Neuronal stem cell (in vitro differentiated cells): ENCODE measurements at regions not wholly inside any gene's neighbourhood (a gene's known extent, or its start where the extent isn't known, plus 50 kb on each side); places are given as distances from the start of the nearest gene placed in this dataset.
A peak's percentile ranks its signal among the peaks of the same experiment; 100 is the strongest.

Experiments used
- DNase-seq: peaks from one replicate; pipeline ENCODE4 v3.0.0-alpha.2; 2013; ENCODE audit warnings: low spot score
- H2AFZ ChIP-seq: one replicate; pipeline ENCODE4 v1.6.1; 2013; ENCODE audit warnings: mild to moderate bottlenecking, low read length, inconsistent platforms
- H2AK5ac ChIP-seq: 2 replicates; pipeline ENCODE4 v1.6.1; 2013; ENCODE audit warnings: low read depth, mild to moderate bottlenecking, inconsistent platforms, low read length, moderate library complexity, mixed read lengths
- H2BK120ac ChIP-seq: 2 replicates; pipeline ENCODE4 v1.6.1; 2013; ENCODE audit warnings: low read depth, mild to moderate bottlenecking, inconsistent platforms, low read length, moderate library complexity, mixed read lengths
- H2BK12ac ChIP-seq: one replicate; pipeline ENCODE4 v1.6.1; 2013; ENCODE audit warnings: low read length, inconsistent platforms
- H2BK15ac ChIP-seq: 2 replicates; pipeline ENCODE4 v1.6.1; 2013; ENCODE audit warnings: mild to moderate bottlenecking, low read length, inconsistent platforms, mixed read lengths
- H2BK5ac ChIP-seq: one replicate; pipeline ENCODE4 v1.6.1; 2013; ENCODE audit warnings: inconsistent platforms, mild to moderate bottlenecking, low read length, moderate library complexity
- H3K14ac ChIP-seq: one replicate; pipeline ENCODE4 v1.6.1; 2013; ENCODE audit warnings: low read length, inconsistent platforms
- H3K18ac ChIP-seq: 2 replicates; pipeline ENCODE4 v1.6.1; 2013; ENCODE audit warnings: low read length, inconsistent platforms
- H3K23ac ChIP-seq: 2 replicates; pipeline ENCODE4 v1.6.1; 2013; ENCODE audit warnings: low read depth, mild to moderate bottlenecking, mixed read lengths, low read length, inconsistent platforms; ENCODE audit not compliant: poor library complexity
- H3K27ac ChIP-seq: replicated peaks from 3 replicates; pipeline ENCODE4 v1.5.1; 2013; ENCODE audit warnings: low read length, inconsistent platforms
- H3K27me3 ChIP-seq, 3 experiments: 2 replicates each; pipeline ENCODE4 v1.6.1; 2013; ENCODE audit warnings: low read length in 3 of 3, mild to moderate bottlenecking in 2 of 3, inconsistent platforms in 1 of 3, low read depth in 1 of 3, mixed read lengths in 1 of 3, moderate library complexity in 1 of 3; ENCODE audit not compliant: control insufficient read depth in 3 of 3, insufficient read depth in 3 of 3
- H3K36me3 ChIP-seq, 2 donors: replicated peaks in 1 of 2; 2 replicates each; pipeline ENCODE4 v1.6.1; 2013; ENCODE audit warnings: low read length in 2 of 2; ENCODE audit not compliant: control insufficient read depth in 2 of 2, insufficient read depth in 2 of 2
- H3K4ac ChIP-seq: 2 replicates; pipeline ENCODE4 v1.6.1; 2013; ENCODE audit warnings: inconsistent platforms, mild to moderate bottlenecking, low read length, moderate library complexity
- H3K4me1 ChIP-seq, 2 donors: 1 replicate in 1 of 2; 2 replicates in 1 of 2; pipeline ENCODE4 v1.6.1; 2013; ENCODE audit warnings: low read length in 2 of 2, low read depth in 1 of 2; ENCODE audit not compliant: control insufficient read depth in 2 of 2, insufficient read depth in 1 of 2
- H3K4me2 ChIP-seq: one replicate; pipeline ENCODE4 v1.6.1; 2013; ENCODE audit warnings: mild to moderate bottlenecking, low read length, inconsistent platforms; ENCODE audit not compliant: insufficient read depth, poor library complexity, severe bottlenecking
- H3K4me3 ChIP-seq, 2 donors: 2 replicates each; pipeline ENCODE4 v1.5.1; 2013; ENCODE audit warnings: low read length in 2 of 2, mild to moderate bottlenecking in 2 of 2, inconsistent platforms in 1 of 2, moderate library complexity in 1 of 2
- H3K79me1 ChIP-seq: one replicate; pipeline ENCODE4 v1.6.1; 2013; ENCODE audit warnings: low read depth, mild to moderate bottlenecking, inconsistent platforms, low read length, moderate library complexity
- H3K9ac ChIP-seq: one replicate; pipeline ENCODE4 v1.6.1; 2013; ENCODE audit warnings: mild to moderate bottlenecking, low read depth, low read length, inconsistent platforms; ENCODE audit not compliant: poor library complexity
- H3K9me3 ChIP-seq, 2 donors: replicated peaks in 1 of 2; 2 replicates each; pipeline versions ENCODE3 to v1.6.1; 2013; ENCODE audit warnings: low read length in 2 of 2, mild to moderate bottlenecking in 2 of 2, inconsistent platforms in 1 of 2, low read depth in 1 of 2, mixed read lengths in 1 of 2, moderate library complexity in 1 of 2; ENCODE audit not compliant: control insufficient read depth in 2 of 2, insufficient read depth in 1 of 2
- H4K8ac ChIP-seq: one replicate; pipeline ENCODE4 v1.6.1; 2013; ENCODE audit warnings: low read depth, mild to moderate bottlenecking, inconsistent platforms, low read length, moderate library complexity
- H4K91ac ChIP-seq: one replicate; pipeline ENCODE4 v1.6.1; 2013; ENCODE audit warnings: low read length, low read depth, mild to moderate bottlenecking, inconsistent platforms; ENCODE audit not compliant: poor library complexity
- WGBS, 2 donors: extraction: QIAGEN DNeasy Blood & Tissue Kit; methylation state at CpG; one replicate each; pipeline ENCODE4 v1.1.7; 2013; ENCODE audit warnings: missing lambda C conversion rate in 2 of 2, mixed read lengths in 1 of 2; ENCODE audit not compliant: insufficient read length in 2 of 2, insufficient replicate concordance in 1 of 2; ENCODE audit errors: extremely low coverage in 2 of 2; 5-methylcytosine and 5-hydroxymethylcytosine counted together

DNA sequence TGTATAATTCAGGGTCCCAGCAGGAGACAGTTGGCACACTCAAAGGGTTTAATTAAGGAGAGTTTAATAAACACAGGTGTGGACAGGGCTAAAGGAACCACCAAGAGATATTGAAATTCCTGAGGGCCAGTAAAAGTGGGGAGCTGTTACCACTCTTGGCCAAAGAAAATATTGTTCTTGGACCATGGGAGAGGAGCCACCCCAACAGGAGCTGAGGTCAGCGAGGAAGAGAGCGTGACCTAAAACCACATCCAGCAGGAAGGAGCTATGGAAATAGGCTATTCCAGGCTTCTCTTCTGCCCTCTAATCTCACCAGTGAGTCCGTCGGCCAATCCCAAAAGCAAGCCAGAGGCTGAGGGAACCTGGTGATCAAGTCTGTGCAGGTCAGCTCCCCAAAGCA is 390.8 kb downstream of the MED13L start:
- H3K4me2 ChIP-seq = no peak overlapping the region
- H4K91ac ChIP-seq = no peak overlapping the region
- no peak for DNase-seq
- H2BK5ac ChIP-seq = no peak overlapping the region
- no peak overlapping the region for H2AK5ac ChIP-seq
- no peaks in the 10 kb centered on the region for H3K9me3 ChIP-seq
- H3K4ac ChIP-seq = no peak overlapping the region
- H3K36me3 ChIP-seq = no peaks in the 10 kb centered on the region
- no peaks in the 10 kb centered on the region for H3K27me3 ChIP-seq
- H3K18ac ChIP-seq = peak overlapping the region; percentile 11
- no peak overlapping the region for H3K27ac ChIP-seq
- H3K4me1 ChIP-seq = peaks cover 0 to 2% of the 10 kb centered on the region in 2 donors
- no peak overlapping the region for H3K4me3 ChIP-seq
- no peak overlapping the region for H2BK15ac ChIP-seq
- no CpG with 5 or more reads among the region's 4 CpGs for WGBS, 2 donors
- H3K9ac ChIP-seq = no peak overlapping the region
- no peak overlapping the region for H2AFZ ChIP-seq
- no peak overlapping the region for H4K8ac ChIP-seq
- H3K14ac ChIP-seq = no peak overlapping the region
- no peak overlapping the region for H2BK120ac ChIP-seq
- H3K23ac ChIP-seq = no peak overlapping the region
- H3K79me1 ChIP-seq = no peaks in the 10 kb centered on the region
- no peak overlapping the region for H2BK12ac ChIP-seq

DNA sequence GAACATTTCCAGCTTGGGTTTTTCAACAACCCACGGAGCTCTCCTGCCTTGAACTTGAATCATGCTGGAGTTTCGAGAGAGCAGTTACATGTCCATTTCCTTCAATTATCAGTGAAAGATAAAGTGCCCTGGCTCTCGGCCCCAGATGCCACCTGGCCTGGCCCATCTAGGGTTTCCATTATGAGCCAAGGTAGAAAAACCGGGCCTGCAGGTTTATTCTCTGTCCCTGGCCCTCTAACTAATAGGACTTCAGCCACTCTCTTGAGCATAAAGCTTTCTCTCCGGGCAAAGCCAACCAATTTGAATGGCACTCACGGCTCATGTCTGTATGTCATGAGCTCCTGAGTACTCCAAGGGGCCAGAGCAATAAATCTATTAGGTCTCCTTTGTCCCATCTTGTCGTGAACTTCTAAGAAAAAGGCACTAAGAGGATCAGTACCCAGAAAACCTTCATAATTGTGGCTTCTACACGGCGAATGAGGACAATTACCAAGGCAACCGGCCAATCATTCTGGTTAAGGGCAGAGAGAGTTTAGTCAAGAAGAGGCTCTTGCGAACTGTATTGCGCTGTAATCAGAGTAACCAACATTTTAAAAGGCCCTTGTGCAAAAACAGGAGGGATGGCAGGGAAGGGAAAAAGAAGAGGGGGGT is 392.3 kb downstream of the MED13L start:
- no peak overlapping the region for H3K14ac ChIP-seq
- H3K27me3 ChIP-seq = no peaks in the 10 kb centered on the region
- no peak overlapping the region for H3K4me2 ChIP-seq
- H2BK12ac ChIP-seq = no peak overlapping the region
- H4K91ac ChIP-seq = no peak overlapping the region
- no peaks in the 10 kb centered on the region for H3K36me3 ChIP-seq
- no peak overlapping the region for H2BK15ac ChIP-seq
- no peaks in the 10 kb centered on the region for H3K79me1 ChIP-seq
- no peak overlapping the region for H3K9ac ChIP-seq
- H3K18ac ChIP-seq = no peak overlapping the region
- no CpG with 5 or more reads among the region's 12 CpGs for WGBS, 2 donors
- no peak overlapping the region for H2BK5ac ChIP-seq
- H4K8ac ChIP-seq = no peak overlapping the region
- no peaks in the 10 kb centered on the region for H3K9me3 ChIP-seq
- H2AK5ac ChIP-seq = no peak overlapping the region
- no peak overlapping the region for H2BK120ac ChIP-seq
- no peak for DNase-seq
- no peak overlapping the region for H3K4me3 ChIP-seq
- H3K27ac ChIP-seq = no peak overlapping the region
- no peaks in the 10 kb centered on the region for H3K4me1 ChIP-seq
- no peak overlapping the region for H3K23ac ChIP-seq
- no peak overlapping the region for H2AFZ ChIP-seq
- no peak overlapping the region for H3K4ac ChIP-seq

DNA sequence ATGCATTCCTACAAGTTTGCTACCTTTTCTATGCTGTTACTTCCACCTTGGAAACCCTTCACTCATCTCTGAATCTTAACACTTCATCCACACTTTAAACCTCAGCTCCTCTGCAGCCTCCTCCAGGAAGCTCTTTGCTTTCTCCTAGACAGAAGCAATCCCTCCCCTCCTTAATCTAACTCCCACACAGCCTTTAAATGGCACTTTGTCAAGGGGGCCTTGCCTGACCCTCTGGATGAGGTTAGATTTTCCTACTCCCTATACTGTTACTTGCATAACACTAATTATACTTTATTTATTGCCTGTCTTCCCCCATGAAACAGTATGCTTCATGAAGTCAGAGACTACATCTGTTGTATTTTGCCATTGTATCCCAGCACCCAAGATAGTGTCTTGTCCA is 394.6 kb downstream of the MED13L start:
- Histone ChIP-seq H2BK5ac (no peak overlapping the region), H3K4me2 (no peak overlapping the region), H3K14ac (no peak overlapping the region), H3K9ac (no peak overlapping the region), H3K4me3 (no peak overlapping the region), H3K9me3 (no peaks in the 10 kb centered on the region), H2AK5ac (no peak overlapping the region), H2AFZ (no peak overlapping the region), H3K79me1 (no peaks in the 10 kb centered on the region), H3K27me3 (no peaks in the 10 kb centered on the region), H4K8ac (no peak overlapping the region), H3K23ac (no peak overlapping the region), H3K18ac (no peak overlapping the region), H3K4me1 (no peaks in the 10 kb centered on the region), H2BK15ac (no peak overlapping the region), H3K4ac (no peak overlapping the region), H3K27ac (no peak overlapping the region), H3K36me3 (no peaks in the 10 kb centered on the region), H2BK12ac (no peak overlapping the region), H2BK120ac (no peak overlapping the region), H4K91ac (no peak overlapping the region)
- no peak for DNase-seq

GRCh38 chr12:115880238-115880637 is 397.3 kb downstream of the MED13L start:
- H3K4ac ChIP-seq = no peak overlapping the region
- no peaks in the 10 kb centered on the region for H3K27me3 ChIP-seq
- no peak overlapping the region for H3K9ac ChIP-seq
- H3K4me3 ChIP-seq = no peak overlapping the region
- H3K23ac ChIP-seq = no peak overlapping the region
- H3K4me2 ChIP-seq = no peak overlapping the region
- no peaks in the 10 kb centered on the region for H3K79me1 ChIP-seq
- no peak overlapping the region for H3K27ac ChIP-seq
- no peak overlapping the region for H2AK5ac ChIP-seq
- H2BK12ac ChIP-seq = no peak overlapping the region
- no peak overlapping the region for H2BK120ac ChIP-seq
- no peak overlapping the region for H2BK15ac ChIP-seq
- H4K91ac ChIP-seq = no peak overlapping the region
- H3K9me3 ChIP-seq = no peaks in the 10 kb centered on the region
- no peak overlapping the region for H4K8ac ChIP-seq
- no peak overlapping the region for H3K14ac ChIP-seq
- WGBS, 2 donors = no CpG with 5 or more reads among the region's 3 CpGs
- H2BK5ac ChIP-seq = no peak overlapping the region
- H3K4me1 ChIP-seq = no peaks in the 10 kb centered on the region
- H3K18ac ChIP-seq = no peak overlapping the region
- H3K36me3 ChIP-seq = no peaks in the 10 kb centered on the region
- DNase-seq = no peak
- H2AFZ ChIP-seq = no peak overlapping the region
